ENCODE measurements at regions not wholly inside any gene's neighbourhood (a gene's known extent, or its start where the extent isn't known, plus 50 kb on each side); places are given as distances from the start of the nearest gene placed in this dataset.

DNA sequence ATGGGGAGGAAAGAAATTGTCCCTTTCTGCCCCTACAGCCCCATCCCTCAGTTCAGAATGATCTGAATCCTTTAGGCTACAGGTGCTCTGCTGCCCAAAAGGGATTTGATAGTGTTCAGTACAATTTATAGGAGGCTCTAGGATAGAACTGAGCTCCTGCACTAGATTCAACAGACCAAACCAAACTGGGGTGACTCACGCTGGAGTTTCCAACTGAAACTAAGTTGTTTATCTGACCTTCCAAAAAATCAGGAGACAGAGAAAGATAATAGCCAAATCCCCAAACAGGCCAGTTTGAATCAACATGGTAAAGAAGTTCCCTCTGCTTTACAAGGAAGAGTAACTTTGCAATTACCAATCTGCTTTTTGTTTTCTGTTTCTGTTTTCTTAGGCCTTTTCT lies 72.7 kb upstream of the MBOAT2 start:
- H3K4me1 ChIP-seq (replicated peaks in 1 of 4; ENCODE audit: control insufficient read depth in 3 of 4, insufficient read depth in 4 of 4, low read length in 3 of 4) = peaks cover 3 to 10% (median 7%) of the 10 kb centered on the region in 4 experiments; a peak in 6 of 7 replicates
- peaks cover 0 to 19% (median 10%) of the 10 kb centered on the region in 4 experiments; a peak in 3 of 7 replicates for H3K27me3 ChIP-seq (replicated peaks in 1 of 4; ENCODE audit: control insufficient read depth in 3 of 4, extremely low read depth in 1 of 4, insufficient read depth in 3 of 4, low read length in 3 of 4)
- no peak overlapping the region for H3K18ac ChIP-seq (ENCODE audit: extremely low read depth, low read length)
- no peak overlapping the region for H3K14ac ChIP-seq (ENCODE audit: insufficient read length)
- no peaks in the 10 kb centered on the region for H3K36me3 ChIP-seq (ENCODE audit: control insufficient read depth in 2 of 4, insufficient read depth in 4 of 4, low read length in 3 of 4)
- H3K23me2 ChIP-seq (ENCODE audit: low read depth, low read length) = no peaks in the 10 kb centered on the region
- H2BK15ac ChIP-seq (ENCODE audit: low read length) = no peak overlapping the region
- no peak overlapping the region for H3K27ac ChIP-seq (ENCODE audit: low read depth, low read length)
- H3K79me1 ChIP-seq (ENCODE audit: low read depth, low read length) = no peaks in the 10 kb centered on the region
- no peak overlapping the region; the same call in 1 of the 2 replicates for H2BK12ac ChIP-seq (ENCODE audit: low read depth, low read length)
- no peak overlapping the region for H3K56ac ChIP-seq (replicated peaks; ENCODE audit: insufficient read length, low read depth, low read length)
- no peak overlapping the region for H4K91ac ChIP-seq (replicated peaks; ENCODE audit: insufficient read length, low read length)
- H3K23ac ChIP-seq (ENCODE audit: insufficient read length) = no peak overlapping the region
- H2BK5ac ChIP-seq (ENCODE audit: low read depth, low read length) = no peak overlapping the region
- ChIA-PET POLR2A (ENCODE audit: partially characterized antibody) (no interaction called here), CTCF (ENCODE audit: partially characterized antibody) (no interaction called here)
- H2BK120ac ChIP-seq (replicated peaks; ENCODE audit: low read depth, low read length) = no peak overlapping the region
- H4K8ac ChIP-seq (ENCODE audit: extremely low read depth, insufficient read depth, low read length) = no peak overlapping the region
- H2AFZ ChIP-seq (ENCODE audit: low read length) = no peak overlapping the region
- no peaks in the 10 kb centered on the region for H4K20me1 ChIP-seq (replicated peaks in 1 of 2; ENCODE audit: control insufficient read depth in 1 of 2, insufficient read depth in 2 of 2, low read length in 2 of 2)
- DNase-seq (ENCODE audit: low read depth in 1 of 2, low spot score in 2 of 2) = no peak
- no peaks in the 10 kb centered on the region for H3K9me3 ChIP-seq (ENCODE audit: insufficient read depth in 2 of 2, low read depth in 1 of 2, low read length in 1 of 2)
- no peak overlapping the region for H3K9ac ChIP-seq (replicated peaks in 1 of 4; ENCODE audit: extremely low read depth in 1 of 4, low read depth in 3 of 4, low read length in 3 of 4)
- no peak overlapping the region for H2BK20ac ChIP-seq (ENCODE audit: low read length)
- WGBS, 2 experiments (ENCODE audit: extremely low coverage in 1 of 2, insufficient coverage in 1 of 2, insufficient read length in 1 of 2, insufficient replicate concordance in 2 of 2, low coverage in 1 of 2, low lambda C conversion rate in 2 of 2, missing lambda C conversion rate in 1 of 2) = 67% methylated on average over 1 of the region's 1 CpG; no CpG with 5 or more reads in 1 of the 2 experiments
- H3K79me2 ChIP-seq (ENCODE audit: control insufficient read depth in 1 of 2, insufficient read depth in 2 of 2, low read length in 2 of 2) = no peaks in the 10 kb centered on the region
- H3K4ac ChIP-seq (replicated peaks; ENCODE audit: insufficient read length, low read depth, low read length) = no peak overlapping the region
- no peak for FAIRE-seq
- H4K5ac ChIP-seq (ENCODE audit: insufficient read length, low read depth, low read length) = no peak overlapping the region
- H2AK5ac ChIP-seq (ENCODE audit: low read depth, low read length) = no peak overlapping the region
- no peak for TF ChIP-seq PHF8 (conservative IDR thresholded peaks at IDR 0.05; ENCODE audit: low read depth, low read length)
- no peak for TF ChIP-seq TAF1 (IDR thresholded peaks at IDR 0.05; ENCODE audit: low read depth, low read length)
- TF ChIP-seq CEBPB (IDR thresholded peaks at IDR 0.05; ENCODE audit: low read depth, low read length) = no peak
- no peak for TF ChIP-seq ZNF274 (IDR thresholded peaks at IDR 0.05; ENCODE audit: borderline replicate concordance, extremely low read depth, low read length)
- no peak for TF ChIP-seq EZH2 (IDR thresholded peaks at IDR 0.05; ENCODE audit: low read depth, low read length, severe bottlenecking)
- TF ChIP-seq ATF3 (IDR thresholded peaks at IDR 0.05; ENCODE audit: insufficient read depth, low read depth, low read length) = no peak
- no peak overlapping the region for H3K4me3 ChIP-seq (ENCODE audit: extremely low read depth in 1 of 4, insufficient read depth in 2 of 4, low read depth in 3 of 4, low read length in 4 of 4)
- no peak overlapping the region for H3K4me2 ChIP-seq (ENCODE audit: insufficient read depth in 1 of 2, low read depth in 2 of 2, low read length in 2 of 2)

Data from H1 (cell line).